HEK293 (cell line): ENCODE measurements at regions not wholly inside any gene's neighbourhood (a gene's known extent, or its start where the extent isn't known, plus 50 kb on each side); places are given as distances from the start of the nearest gene placed in this dataset.

Experiments used
- CTCF ChIA-PET: fragments of 350-600 bp; formaldehyde crosslinking; extraction: SDS; loops from one replicate; lab custom pipeline; 2021; ENCODE audit warnings: antibody characterized with exemption; lab: Yijun Ruan, JAX
- POLR2A ChIA-PET: fragments of 300-600 bp; formaldehyde crosslinking; extraction: SDS; loops from one replicate; lab custom pipeline; 2020; ENCODE audit warnings: antibody characterized with exemption, inconsistent platforms; lab: Yijun Ruan, JAX
- H3K27ac ChIP-seq: fragments of 200-500 bp; sonication (Bioruptor generic); 2 replicates; pipeline ENCODE4 v1.5.1; 2014; ENCODE audit warnings: low read depth, low read length, control low read depth, inconsistent platforms; ENCODE audit errors: extremely low read depth
- H3K36me3 ChIP-seq, 2 experiments: fragments of 200-500 bp in 1 of 2; sonication (Bioruptor generic) in 1 of 2; 1 replicate in 1 of 2; 2 replicates in 1 of 2; pipeline ENCODE4 v1.5.1; 2014 to 2017; ENCODE audit warnings: inconsistent platforms in 2 of 2, low read length in 2 of 2; ENCODE audit not compliant: control insufficient read depth in 2 of 2, insufficient read depth in 1 of 2
- H3K4me1 ChIP-seq: fragments of 200-500 bp; sonication (Bioruptor generic); 2 replicates; pipeline ENCODE4 v1.5.1; 2014; ENCODE audit warnings: mild to moderate bottlenecking, low read length, inconsistent platforms; ENCODE audit not compliant: control insufficient read depth, insufficient read depth
- H3K4me3 ChIP-seq: 2 replicates; pipeline ENCODE4 v1.5.1; 2011; ENCODE audit warnings: low read depth, mild to moderate bottlenecking, control low read depth, low read length, moderate library complexity
- H3K9me3 ChIP-seq: fragments of 200-500 bp; sonication (Bioruptor generic); 2 replicates; pipeline ENCODE4 v1.5.1; 2014; ENCODE audit warnings: low read depth, low read length, inconsistent platforms; ENCODE audit not compliant: control insufficient read depth, insufficient read depth
- EGR2 ChIP-seq: fragments of 450-650 bp; formaldehyde crosslinking; IDR thresholded peaks from 2 replicates; pipeline ENCODE4 v1.5.1; 2016; ENCODE audit warnings: low read depth, missing biosample characterization, missing genetic modification characterization
- KLF1 ChIP-seq: fragments of 450-650 bp; formaldehyde crosslinking; IDR thresholded peaks from 2 replicates; pipeline ENCODE4 v1.5.1; 2016; ENCODE audit warnings: missing biosample characterization, missing genetic modification characterization
- KLF10 ChIP-seq: fragments of 450-650 bp; IDR thresholded peaks from 2 replicates; pipeline ENCODE4 v1.5.1; 2018; ENCODE audit warnings: missing biosample characterization, mild to moderate bottlenecking, missing genetic modification characterization
- KLF9 ChIP-seq: fragments of 450-650 bp; formaldehyde crosslinking; IDR thresholded peaks from 2 replicates; pipeline ENCODE4 v1.5.1; 2016; ENCODE audit warnings: missing biosample characterization, missing genetic modification characterization, low read depth
- MYNN ChIP-seq: fragments of 450-650 bp; formaldehyde crosslinking; IDR thresholded peaks from 2 replicates; pipeline ENCODE4 v1.5.1; 2016; ENCODE audit warnings: missing biosample characterization, missing genetic modification characterization, borderline replicate concordance
- PATZ1 ChIP-seq: fragments of 450-650 bp; formaldehyde crosslinking; IDR thresholded peaks from 2 replicates; pipeline ENCODE4 v1.5.1; 2016; ENCODE audit warnings: missing biosample characterization, missing genetic modification characterization
- PRDM1 ChIP-seq: fragments of 450-650 bp; formaldehyde crosslinking; IDR thresholded peaks from 2 replicates; pipeline ENCODE4; 2016; ENCODE audit warnings: missing biosample characterization, missing genetic modification characterization
- SP7 ChIP-seq: fragments of 450-650 bp; formaldehyde crosslinking; IDR thresholded peaks from 2 replicates; pipeline ENCODE4 v1.5.1; 2016; ENCODE audit warnings: missing biosample characterization, missing genetic modification characterization
- YY1 ChIP-seq: fragments of 450-650 bp; formaldehyde crosslinking; IDR thresholded peaks from 2 replicates; pipeline ENCODE4 v1.5.1; 2018; ENCODE audit warnings: missing biosample characterization, missing genetic modification characterization
- ZBTB17 ChIP-seq: fragments of 450-650 bp; formaldehyde crosslinking; IDR thresholded peaks from 2 replicates; pipeline ENCODE4 v1.5.1; 2016; ENCODE audit warnings: missing biosample characterization, missing genetic modification characterization
- ZBTB20 ChIP-seq: fragments of 450-650 bp; formaldehyde crosslinking; IDR thresholded peaks from 2 replicates; pipeline ENCODE4 v1.5.1; 2016; ENCODE audit warnings: missing biosample characterization, missing genetic modification characterization
- ZFP3 ChIP-seq: fragments of 450-650 bp; formaldehyde crosslinking; IDR thresholded peaks from 2 replicates; pipeline ENCODE4 v1.5.1; 2016; ENCODE audit warnings: low read depth, missing biosample characterization, missing genetic modification characterization
- ZNF175 ChIP-seq: fragments of 450-650 bp; formaldehyde crosslinking; IDR thresholded peaks from 2 replicates; pipeline ENCODE4 v1.5.1; 2016; ENCODE audit warnings: missing biosample characterization, missing genetic modification characterization
- ZNF214 ChIP-seq: fragments of 450-650 bp; formaldehyde crosslinking; IDR thresholded peaks from 2 replicates; pipeline ENCODE4 v1.5.1; 2017; ENCODE audit warnings: missing biosample characterization, mild to moderate bottlenecking, missing genetic modification characterization, borderline replicate concordance
- ZNF223 ChIP-seq: fragments of 450-650 bp; formaldehyde crosslinking; IDR thresholded peaks from 2 replicates; pipeline ENCODE4 v1.5.1; 2016; ENCODE audit warnings: missing biosample characterization, missing genetic modification characterization
- ZNF266 ChIP-seq: fragments of 450-650 bp; formaldehyde crosslinking; IDR thresholded peaks from 2 replicates; pipeline ENCODE4 v1.5.1; 2016; ENCODE audit warnings: missing biosample characterization, missing genetic modification characterization, low read depth
- ZNF37A ChIP-seq: fragments of 450-650 bp; IDR thresholded peaks from 2 replicates; pipeline ENCODE4 v1.5.1; 2018; ENCODE audit warnings: missing biosample characterization, missing genetic modification characterization
- ZNF473 ChIP-seq: fragments of 450-650 bp; formaldehyde crosslinking; IDR thresholded peaks from 2 replicates; pipeline ENCODE4 v1.5.1; 2017; ENCODE audit warnings: missing biosample characterization, missing genetic modification characterization
- ZNF48 ChIP-seq: fragments of 450-650 bp; formaldehyde crosslinking; IDR thresholded peaks from 2 replicates; pipeline ENCODE4 v1.5.1; 2016; ENCODE audit warnings: missing biosample characterization, missing genetic modification characterization
- ZNF529 ChIP-seq: fragments of 450-650 bp; formaldehyde crosslinking; IDR thresholded peaks from 2 replicates; pipeline ENCODE4 v1.5.1; 2017; ENCODE audit warnings: missing genetic modification characterization, missing biosample characterization; ENCODE audit not compliant: insufficient replicate concordance
- ZNF600 ChIP-seq: fragments of 450-650 bp; formaldehyde crosslinking; IDR thresholded peaks from 2 replicates; pipeline ENCODE4 v1.5.1; 2016; ENCODE audit warnings: missing biosample characterization, missing genetic modification characterization
- ZNF624 ChIP-seq: fragments of 450-650 bp; formaldehyde crosslinking; IDR thresholded peaks from 2 replicates; pipeline ENCODE4 v1.5.1; 2017; ENCODE audit warnings: missing biosample characterization, missing genetic modification characterization
- ZNF843 ChIP-seq: fragments of 450-650 bp; formaldehyde crosslinking; IDR thresholded peaks from 2 replicates; pipeline ENCODE4 v1.5.1; 2016; ENCODE audit warnings: missing biosample characterization, missing genetic modification characterization
- ZSCAN18 ChIP-seq: fragments of 450-650 bp; formaldehyde crosslinking; IDR thresholded peaks from 2 replicates; pipeline ENCODE4 v1.5.1; 2016; ENCODE audit warnings: missing biosample characterization, missing genetic modification characterization
- TF ChIP-seq, protein P1 (sequence below): fragments of 450-650 bp; formaldehyde crosslinking; IDR thresholded peaks from 2 replicates; pipeline ENCODE4 v1.5.1; 2017; ENCODE audit warnings: missing biosample characterization, missing genetic modification characterization
- TF ChIP-seq, protein P2 (sequence below): fragments of 450-650 bp; formaldehyde crosslinking; IDR thresholded peaks from 2 replicates; pipeline ENCODE4 v1.5.1; 2016; ENCODE audit warnings: missing biosample characterization, missing genetic modification characterization

GRCh38 chr4:81557306-81557705 is 85.6 kb upstream of the RASGEF1B start:
- ChIA-PET POLR2A (no interaction called here), CTCF (no interaction called here)
- Histone ChIP-seq H3K9me3 (no peaks in the 10 kb centered on the region), H3K27ac (no peak overlapping the region), H3K4me1 (no peaks in the 10 kb centered on the region), H3K36me3 (no peaks in the 10 kb centered on the region), H3K4me3 (no peak overlapping the region)
- no peak for TF ChIP-seq KLF1 (tag by site-specific recombination)
- TF ChIP-seq ZBTB17 (tag by site-specific recombination) = no peak
- TF ChIP-seq ZNF175 (tag by site-specific recombination) = no peak
- TF ChIP-seq ZNF843 (tag by site-specific recombination) = no peak
- no peak for TF ChIP-seq YY1
- no peak for TF ChIP-seq ZNF214
- TF ChIP-seq ZNF600 (tag by site-specific recombination) = no peak
- no peak for TF ChIP-seq SP7 (tag by site-specific recombination)
- TF ChIP-seq ZNF223 = no peak
- TF ChIP-seq ZNF48 (tag by site-specific recombination) = no peak
- TF ChIP-seq ZSCAN18 (tag by site-specific recombination) = no peak
- TF ChIP-seq MYNN = no peak
- TF ChIP-seq ZNF37A (tag by site-specific recombination) = no peak
- TF ChIP-seq ZFP3 = no peak
- TF ChIP-seq ZNF624 = no peak
- TF ChIP-seq, protein P1, sequence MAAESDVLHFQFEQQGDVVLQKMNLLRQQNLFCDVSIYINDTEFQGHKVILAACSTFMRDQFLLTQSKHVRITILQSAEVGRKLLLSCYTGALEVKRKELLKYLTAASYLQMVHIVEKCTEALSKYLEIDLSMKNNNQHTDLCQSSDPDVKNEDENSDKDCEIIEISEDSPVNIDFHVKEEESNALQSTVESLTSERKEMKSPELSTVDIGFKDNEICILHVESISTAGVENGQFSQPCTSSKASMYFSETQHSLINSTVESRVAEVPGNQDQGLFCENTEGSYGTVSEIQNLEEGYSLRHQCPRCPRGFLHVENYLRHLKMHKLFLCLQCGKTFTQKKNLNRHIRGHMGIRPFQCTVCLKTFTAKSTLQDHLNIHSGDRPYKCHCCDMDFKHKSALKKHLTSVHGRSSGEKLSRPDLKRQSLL (tag by site-specific recombination) = no peak
- no peak for TF ChIP-seq KLF10

- POLR2A ChIA-PET = no interaction called here
- Histone ChIP-seq H3K36me3 (no peaks in the 10 kb centered on the region), H3K4me1 (no peaks in the 10 kb centered on the region), H3K4me3 (no peak overlapping the region)
- TF ChIP-seq KLF9 (tag by site-specific recombination) = no peak
- no peak for TF ChIP-seq ZNF473 (tag by site-specific recombination)
- TF ChIP-seq, protein P2, sequence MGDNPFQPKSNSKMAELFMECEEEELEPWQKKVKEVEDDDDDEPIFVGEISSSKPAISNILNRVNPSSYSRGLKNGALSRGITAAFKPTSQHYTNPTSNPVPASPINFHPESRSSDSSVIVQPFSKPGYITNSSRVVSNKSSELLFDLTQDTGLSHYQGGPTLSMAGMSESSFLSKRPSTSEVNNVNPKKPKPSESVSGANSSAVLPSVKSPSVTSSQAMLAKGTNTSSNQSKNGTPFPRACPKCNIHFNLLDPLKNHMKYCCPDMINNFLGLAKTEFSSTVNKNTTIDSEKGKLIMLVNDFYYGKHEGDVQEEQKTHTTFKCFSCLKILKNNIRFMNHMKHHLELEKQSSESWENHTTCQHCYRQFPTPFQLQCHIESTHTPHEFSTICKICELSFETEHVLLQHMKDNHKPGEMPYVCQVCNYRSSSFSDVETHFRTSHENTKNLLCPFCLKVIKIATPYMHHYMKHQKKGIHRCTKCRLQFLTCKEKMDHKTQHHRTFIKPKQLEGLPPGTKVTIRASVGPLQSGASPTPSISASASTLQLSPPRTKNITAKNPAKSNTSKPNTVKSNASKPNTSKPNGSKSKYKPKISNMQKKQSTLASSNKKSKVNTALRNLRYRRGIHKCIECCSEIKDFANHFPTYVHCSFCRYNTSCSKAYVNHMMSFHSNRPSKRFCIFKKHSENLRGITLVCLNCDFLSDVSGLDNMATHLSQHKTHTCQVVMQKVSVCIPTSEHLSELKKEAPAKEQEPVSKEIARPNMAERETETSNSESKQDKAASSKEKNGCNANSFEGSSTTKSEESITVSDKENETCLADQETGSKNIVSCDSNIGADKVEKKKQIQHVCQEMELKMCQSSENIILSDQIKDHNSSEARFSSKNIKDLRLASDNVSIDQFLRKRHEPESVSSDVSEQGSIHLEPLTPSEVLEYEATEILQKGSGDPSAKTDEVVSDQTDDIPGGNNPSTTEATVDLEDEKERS (tag by site-specific recombination) = no peak
- TF ChIP-seq ZNF529 = no peak
- TF ChIP-seq ZBTB20 (tag by site-specific recombination) = no peak
- TF ChIP-seq EGR2 (tag by site-specific recombination) = no peak
- TF ChIP-seq KLF10 = no peak
- no peak for TF ChIP-seq PRDM1
- no peak for TF ChIP-seq ZNF266 (tag by site-specific recombination)
- no peak for TF ChIP-seq KLF1 (tag by site-specific recombination)
- no peak for TF ChIP-seq PATZ1
- TF ChIP-seq, all 188 proteins: peak for 0
- Histone ChIP-seq H3K9me3 (no peaks in the 10 kb centered on the region), H3K27ac (no peak overlapping the region)
- CTCF ChIA-PET = interaction anchor here (0.6 kb wide), 1 partner anchor 8 kb away, joined by 3 read pairs; no protein-coding TSS in a partner anchor
Measured at GRCh38 chr4:81555489-81555888, 83.8 kb upstream of the RASGEF1B start.
